ENCODE measurements at regions not wholly inside any gene's neighbourhood (a gene's known extent, or its start where the extent isn't known, plus 50 kb on each side); places are given as distances from the start of the nearest gene placed in this dataset.
"Not testable (repeated sequence)": the region's sequence is repeated elsewhere in the genome, so short reads cannot be mapped to it uniquely, and the experiment has no call there.

GRCh38 chr10:87603196-87603595, 56.5 kb upstream of the PAPSS2 start:
- H3K27ac ChIP-seq: no peak overlapping the region
- no peak for TF ChIP-seq CTCF (conservative IDR thresholded peaks at IDR 0.05)

GRCh38 chr10:87603769-87604168, 55.9 kb upstream of the PAPSS2 start:
- no peak overlapping the region for H3K27ac ChIP-seq
- no peak for TF ChIP-seq CTCF (conservative IDR thresholded peaks at IDR 0.05)

- TF ChIP-seq CTCF (conservative IDR thresholded peaks at IDR 0.05): no peak
- H3K27ac ChIP-seq: 0 out of 2 replicates have a peak overlapping the region, but pooled peaks have one; percentile 9
These were observed 53.9 kb upstream of the PAPSS2 start for GRCh38 chr10:87605628-87606251.

GRCh38 chr10:87608756-87609155, 50.9 kb upstream of the PAPSS2 start:
- H3K27ac ChIP-seq: no peak overlapping the region
- TF ChIP-seq CTCF (conservative IDR thresholded peaks at IDR 0.05): no peak

GRCh38 chr10:87609563-87609962, 50.1 kb upstream of the PAPSS2 start:
- not testable (repeated sequence) for H3K27ac ChIP-seq

All from VCaP (cell line).